Cardiac fibroblast (primary cell): ENCODE measurements at regions not wholly inside any gene's neighbourhood (a gene's known extent, or its start where the extent isn't known, plus 50 kb on each side); places are given as distances from the start of the nearest gene placed in this dataset.

Experiments
- DNase-seq, 2 donors: peaks; one replicate each; pipeline versions ENCODE4 v3.0.0 to v3.0.0-alpha.2; 2010; ENCODE audit warnings: low read depth in 2 of 2
- H3K4me3 ChIP-seq, 2 donors: replicated peaks in 1 of 2; 1 replicate in 1 of 2; 2 replicates in 1 of 2; pipeline ENCODE4 v1.5.1; 2011; ENCODE audit warnings: low read depth in 2 of 2, low read length in 2 of 2, mild to moderate bottlenecking in 2 of 2, moderate library complexity in 1 of 2
- CTCF ChIP-seq: IDR thresholded peaks from one replicate; pipeline ENCODE4 v1.5.1; 2011; ENCODE audit warnings: low read depth, mild to moderate bottlenecking, low read length, inconsistent platforms

- DNase-seq, result peak; percentile 52 to 81
Measured at GRCh38 chr1:221419513-221420095, 322.3 kb downstream of the DUSP10 start.

GRCh38 chr1:221429264-221429663 lies 312.6 kb downstream of the DUSP10 start:
- DNase-seq, result peak; percentile 39 to 71
- no peak for TF ChIP-seq CTCF
- H3K4me3 ChIP-seq, result no peak overlapping the region

More at GRCh38 chr1:221419513-221420095, 322.3 kb downstream of the DUSP10 start:
- H3K4me3 ChIP-seq, result no peak overlapping the region
- TF ChIP-seq CTCF, result no peak

GRCh38 chr1:221430152-221430960 lies 311.5 kb downstream of the DUSP10 start:
- no peak for TF ChIP-seq CTCF
- no peak overlapping the region for H3K4me3 ChIP-seq
- no peak for DNase-seq

- peak; percentile 36 for TF ChIP-seq CTCF
- no peak overlapping the region for H3K4me3 ChIP-seq
- peak; percentile 56 to 66 for DNase-seq
Measured at GRCh38 chr1:221431068-221431651, 310.7 kb downstream of the DUSP10 start.

- H3K4me3 ChIP-seq, result no peak overlapping the region
- DNase-seq, result no peak
- no peak for TF ChIP-seq CTCF
Measured at GRCh38 chr1:221431961-221432360, 309.9 kb downstream of the DUSP10 start.

GRCh38 chr1:221435504-221435904 lies 306.4 kb downstream of the DUSP10 start:
- TF ChIP-seq CTCF, result peak; percentile 86
- no peak overlapping the region for H3K4me3 ChIP-seq
- DNase-seq, result peak; percentile 81 to 85
